ENCODE measurements at regions not wholly inside any gene's neighbourhood (a gene's known extent, or its start where the extent isn't known, plus 50 kb on each side); places are given as distances from the start of the nearest gene placed in this dataset.

GRCh38 chr5:31059889-31060288, 133.6 kb upstream of the CDH6 start:
- Mint-ChIP-seq H3K4me3 (no peak overlapping the region), H3K4me1 (peaks cover 6% of the 10 kb centered on the region), H3K27ac (no peak overlapping the region), H3K27me3 (ENCODE audit: insufficient read depth, low read depth, poor library complexity) (peaks cover 7% of the 10 kb centered on the region), H3K9me3 (no peaks in the 10 kb centered on the region), H3K36me3 (ENCODE audit: low read depth) (no peaks in the 10 kb centered on the region)
- TF ChIP-seq NANOG (IDR thresholded peaks at IDR 0.05; ENCODE audit: borderline replicate concordance) (no peak), CTCF (conservative IDR thresholded peaks at IDR 0.05; ENCODE audit: low read depth in 2 of 2) (no peak), EZH2 (IDR thresholded peaks at IDR 0.05; ENCODE audit: low read depth, unreplicated experiment) (no peak), REST (IDR thresholded peaks at IDR 0.05; ENCODE audit: unreplicated experiment) (no peak), ZNF114 (CRISPR knock-in tag; IDR thresholded peaks at IDR 0.05) (no peak), EZH2phosphoT487 (IDR thresholded peaks at IDR 0.05; ENCODE audit: unreplicated experiment) (no peak), ZNF462 (CRISPR knock-in tag; IDR thresholded peaks at IDR 0.05) (no peak)
- Histone ChIP-seq H3K27ac (ENCODE audit: low read depth) (no peak overlapping the region), H3K4me3 (no peak overlapping the region), H3K4me1 (ENCODE audit: insufficient read depth) (no peaks in the 10 kb centered on the region), H3K79me2 (replicated peaks; ENCODE audit: insufficient read depth) (no peaks in the 10 kb centered on the region), H3K27me3 (ENCODE audit: insufficient read depth) (no peaks in the 10 kb centered on the region), H3F3A (replicated peaks; ENCODE audit: low read depth) (no peaks in the 10 kb centered on the region), H3K9me2 (ENCODE audit: insufficient read depth) (peaks cover 14% of the 10 kb centered on the region; the same call in 1 of the 2 replicates), H3K4me2 (no peak overlapping the region), H4K20me1 (replicated peaks; ENCODE audit: insufficient read depth) (no peaks in the 10 kb centered on the region), H2AFZ (no peak overlapping the region), H3K36me3 (ENCODE audit: insufficient read depth) (no peaks in the 10 kb centered on the region)
- DNase-seq (ENCODE audit: low spot score) (no peak), ATAC-seq (no peak)

Data from GM23338 (cell line).